AG04449 (cell line): ENCODE measurements at regions not wholly inside any gene's neighbourhood (a gene's known extent, or its start where the extent isn't known, plus 50 kb on each side); places are given as distances from the start of the nearest gene placed in this dataset.

Source experiments
- CTCF ChIA-PET: fragments of 350-600 bp; formaldehyde crosslinking; extraction: SDS; loops from one replicate; lab custom pipeline; 2021; ENCODE audit warnings: antibody characterized with exemption; lab: Yijun Ruan, JAX
- POLR2A ChIA-PET: fragments of 400-600, 350-600 bp; formaldehyde crosslinking; extraction: SDS; loops from one replicate; lab custom pipeline; 2020; ENCODE audit warnings: antibody characterized with exemption, inconsistent platforms; lab: Yijun Ruan, JAX
- DNase-seq: peaks from one replicate; pipeline ENCODE4 v3.0.0-alpha.2; 2010; ENCODE audit warnings: low read depth, low spot score
- H3K4me3 ChIP-seq: 2 replicates; pipeline ENCODE4 v1.5.1; 2011; ENCODE audit warnings: low read depth, mild to moderate bottlenecking, control low read depth, low read length
- TF ChIP-seq, protein P1 (sequence below): IDR thresholded peaks from one replicate; pipeline ENCODE4 v1.5.1; 2011; ENCODE audit warnings: mild to moderate bottlenecking, moderate library complexity, low read length, control low read depth, inconsistent platforms; ENCODE audit not compliant: insufficient read depth; ENCODE audit errors: missing control alignments

DNA sequence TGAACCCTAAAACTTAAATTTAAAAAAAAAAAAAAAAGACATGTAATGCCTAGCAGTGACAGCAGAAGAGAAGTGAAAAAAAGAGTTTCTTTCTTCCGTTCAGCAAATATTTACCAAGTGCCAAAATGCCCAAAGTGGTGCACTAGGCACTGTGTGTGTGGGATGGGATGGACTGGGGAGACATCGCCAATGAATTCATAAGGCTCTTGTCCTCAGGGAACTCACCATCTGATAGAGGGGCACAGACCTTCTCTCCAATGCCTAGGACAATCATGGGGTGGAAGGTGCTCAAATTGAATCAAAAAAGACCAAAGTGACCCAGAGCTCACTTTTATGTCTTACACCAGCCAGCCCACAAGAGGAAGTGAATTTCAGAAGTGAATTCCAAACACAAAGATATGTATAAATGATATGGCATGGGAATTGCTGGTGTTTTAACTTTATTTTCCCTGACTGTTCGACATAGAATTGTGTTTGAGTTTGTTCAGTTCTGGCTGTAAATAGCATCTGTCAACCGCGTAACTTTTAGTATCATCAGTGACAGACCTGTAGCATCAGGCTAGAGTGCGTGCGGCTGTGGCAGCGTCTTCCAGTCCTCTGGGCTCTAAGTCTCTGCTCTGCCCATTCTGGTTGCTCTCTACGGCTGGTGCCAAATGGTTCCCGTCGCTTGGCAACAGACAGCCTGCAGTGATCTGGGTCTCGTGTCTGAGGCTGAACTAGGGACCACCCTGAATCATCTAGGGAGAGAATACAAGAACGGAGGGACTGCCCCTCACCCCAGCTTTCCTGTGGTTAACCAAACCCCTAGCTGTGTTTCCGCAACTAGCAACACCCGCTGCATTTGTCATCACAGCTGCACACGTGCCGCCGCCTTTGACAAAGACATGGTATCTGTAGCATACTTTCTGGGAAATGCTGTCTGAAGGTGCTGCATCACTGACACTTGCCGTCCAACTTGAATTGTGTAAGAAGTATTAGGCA lies 154.0 kb upstream of the THBS1 start:
- CTCF ChIA-PET = interaction anchor here (1.0 kb wide), 1 partner anchor 26 kb away, joined by 3 read pairs; no protein-coding TSS in a partner anchor
- TF ChIP-seq, protein P1, sequence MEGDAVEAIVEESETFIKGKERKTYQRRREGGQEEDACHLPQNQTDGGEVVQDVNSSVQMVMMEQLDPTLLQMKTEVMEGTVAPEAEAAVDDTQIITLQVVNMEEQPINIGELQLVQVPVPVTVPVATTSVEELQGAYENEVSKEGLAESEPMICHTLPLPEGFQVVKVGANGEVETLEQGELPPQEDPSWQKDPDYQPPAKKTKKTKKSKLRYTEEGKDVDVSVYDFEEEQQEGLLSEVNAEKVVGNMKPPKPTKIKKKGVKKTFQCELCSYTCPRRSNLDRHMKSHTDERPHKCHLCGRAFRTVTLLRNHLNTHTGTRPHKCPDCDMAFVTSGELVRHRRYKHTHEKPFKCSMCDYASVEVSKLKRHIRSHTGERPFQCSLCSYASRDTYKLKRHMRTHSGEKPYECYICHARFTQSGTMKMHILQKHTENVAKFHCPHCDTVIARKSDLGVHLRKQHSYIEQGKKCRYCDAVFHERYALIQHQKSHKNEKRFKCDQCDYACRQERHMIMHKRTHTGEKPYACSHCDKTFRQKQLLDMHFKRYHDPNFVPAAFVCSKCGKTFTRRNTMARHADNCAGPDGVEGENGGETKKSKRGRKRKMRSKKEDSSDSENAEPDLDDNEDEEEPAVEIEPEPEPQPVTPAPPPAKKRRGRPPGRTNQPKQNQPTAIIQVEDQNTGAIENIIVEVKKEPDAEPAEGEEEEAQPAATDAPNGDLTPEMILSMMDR = no peak
- POLR2A ChIA-PET = no interaction called here
- DNase-seq = peak; percentile 54
- peak overlapping the region; percentile 34 for H3K4me3 ChIP-seq

DNA sequence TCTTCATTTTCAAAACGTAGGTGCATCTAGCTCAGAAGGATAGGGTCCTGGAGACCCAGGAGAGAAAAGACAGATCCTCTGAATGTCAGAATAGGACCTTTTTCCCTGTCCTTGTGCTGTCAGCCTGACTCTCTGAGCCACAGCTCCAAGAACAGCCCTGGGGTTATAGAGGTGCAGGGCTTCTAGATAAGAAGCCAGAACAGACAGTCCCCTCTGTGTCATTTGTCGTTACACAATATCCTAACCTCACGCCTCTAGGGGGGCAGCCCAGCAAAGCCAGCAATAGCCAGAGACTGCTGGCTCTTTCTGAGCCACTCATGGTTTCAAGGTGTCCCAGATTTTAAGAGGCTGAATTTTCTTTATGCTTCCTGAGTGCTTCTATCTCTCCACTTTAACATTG lies 153.2 kb upstream of the THBS1 start:
- POLR2A ChIA-PET = no interaction called here

DNA sequence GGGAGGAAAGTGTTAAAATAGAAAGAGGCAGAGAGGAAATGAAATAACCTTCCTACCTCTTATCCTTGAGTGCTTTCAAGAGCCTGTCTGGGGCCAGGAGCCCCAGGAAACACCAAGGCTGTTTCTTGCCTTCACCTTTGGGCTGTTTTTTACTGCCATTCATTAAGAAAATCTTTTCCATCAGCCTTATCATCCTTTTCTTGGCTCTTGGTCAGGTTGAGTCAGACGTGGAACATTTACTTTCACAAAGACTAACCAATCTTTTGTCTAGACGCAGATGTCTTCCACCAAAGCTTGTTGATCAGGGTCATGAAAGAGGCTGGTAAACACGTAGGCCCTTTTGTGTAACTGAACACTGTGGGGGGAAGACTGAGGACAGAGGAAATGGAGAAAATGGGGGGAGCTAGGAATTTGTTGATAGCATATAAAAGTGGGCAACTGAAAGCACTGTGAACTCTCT lies 151.0 kb upstream of the THBS1 start:
- no peak for DNase-seq
- no peak overlapping the region for H3K4me3 ChIP-seq
- POLR2A ChIA-PET = no interaction called here
- CTCF ChIA-PET = no interaction called here
- TF ChIP-seq, protein P1 = no peak

More for the DNA sequence above, 153.2 kb upstream of the THBS1 start:
- no peak overlapping the region for H3K4me3 ChIP-seq
- TF ChIP-seq, protein P1 = no peak
- DNase-seq = no peak
- CTCF ChIA-PET = interaction anchor here (1.0 kb wide), 1 partner anchor 26 kb away, joined by 3 read pairs; no protein-coding TSS in a partner anchor

DNA sequence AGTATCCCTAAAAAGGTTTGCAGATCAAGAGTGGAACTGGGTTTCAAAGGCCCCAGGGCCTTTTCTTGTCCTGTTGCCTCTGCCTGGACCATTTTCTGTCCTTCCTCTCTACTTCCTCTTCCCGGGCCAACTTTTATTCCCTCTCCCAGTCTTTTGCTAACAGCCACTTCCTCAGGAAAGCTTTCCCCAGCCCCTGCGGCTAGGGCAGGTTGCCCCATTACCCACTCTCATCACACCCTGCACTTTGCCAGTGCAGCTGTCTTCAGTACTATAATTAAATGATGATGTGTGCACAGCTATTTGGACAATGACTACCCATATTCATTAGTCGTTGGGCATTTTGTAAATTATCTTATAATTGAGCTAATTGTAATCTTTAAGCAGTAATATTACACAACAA lies 150.5 kb upstream of the THBS1 start:
- DNase-seq = no peak
- TF ChIP-seq, protein P1 = no peak
- no peak overlapping the region for H3K4me3 ChIP-seq
- ChIA-PET CTCF (no interaction called here), POLR2A (interaction anchor here (0.6 kb wide), 1 partner anchor 667 kb away, joined by 3 read pairs; no protein-coding TSS in a partner anchor)

DNA sequence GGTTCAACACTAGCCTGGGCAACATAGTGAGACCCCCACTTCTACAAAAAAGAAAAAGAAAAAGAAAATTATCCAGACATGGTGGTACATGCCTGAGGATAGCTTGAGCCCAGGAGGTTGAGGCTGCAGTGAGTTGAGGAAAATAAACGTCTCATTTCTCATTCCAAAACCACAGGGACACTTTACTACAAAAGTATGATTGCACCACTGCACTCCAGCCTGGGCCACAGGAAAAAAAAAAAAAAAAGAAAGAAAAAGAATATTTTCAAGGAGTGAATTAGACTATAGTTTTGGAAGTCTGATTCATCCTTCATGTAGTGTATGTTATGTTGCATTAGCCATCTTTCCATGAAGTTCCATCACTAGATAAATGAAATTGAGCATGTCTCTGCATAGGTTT lies 149.5 kb upstream of the THBS1 start:
- POLR2A ChIA-PET = interaction anchor here (1.3 kb wide), 1 partner anchor 153 kb away, joined by 3 read pairs; no protein-coding TSS in a partner anchor
- no peak overlapping the region for H3K4me3 ChIP-seq
- no peak for DNase-seq
- TF ChIP-seq, protein P1 = no peak
- CTCF ChIA-PET = no interaction called here

DNA sequence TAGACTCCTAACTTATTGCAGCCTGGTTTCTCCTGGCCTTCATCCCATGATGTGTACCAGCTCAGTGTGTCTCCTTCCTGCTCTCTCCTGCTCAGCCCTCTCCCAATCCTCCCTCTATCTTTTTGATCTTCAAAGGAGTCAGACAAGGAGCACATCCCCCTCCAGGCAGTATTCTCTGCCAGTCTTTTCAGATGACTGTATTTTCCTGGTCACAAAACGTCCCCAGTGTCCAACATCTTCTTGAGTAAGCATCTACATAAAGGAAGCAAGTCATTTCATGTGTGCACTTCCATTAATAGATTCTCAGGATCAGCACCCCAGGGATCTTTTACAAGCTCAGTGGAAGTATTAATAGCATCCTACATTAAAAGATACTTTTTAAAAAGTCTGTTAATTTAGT lies 148.9 kb upstream of the THBS1 start:
- DNase-seq = no peak
- CTCF ChIA-PET = interaction anchor here (1.2 to 1.4 kb wide), 2 partner anchors 17 to 24 kb away, joined by 3 read pairs; no protein-coding TSS in a partner anchor
- POLR2A ChIA-PET = interaction anchor here (1.3 kb wide), 1 partner anchor 152 kb away, joined by 3 read pairs; no protein-coding TSS in a partner anchor
- H3K4me3 ChIP-seq = no peak overlapping the region
- TF ChIP-seq, protein P1 = no peak
